ENCODE measurements at regions not wholly inside any gene's neighbourhood (a gene's known extent, or its start where the extent isn't known, plus 50 kb on each side); places are given as distances from the start of the nearest gene placed in this dataset.

DNA sequence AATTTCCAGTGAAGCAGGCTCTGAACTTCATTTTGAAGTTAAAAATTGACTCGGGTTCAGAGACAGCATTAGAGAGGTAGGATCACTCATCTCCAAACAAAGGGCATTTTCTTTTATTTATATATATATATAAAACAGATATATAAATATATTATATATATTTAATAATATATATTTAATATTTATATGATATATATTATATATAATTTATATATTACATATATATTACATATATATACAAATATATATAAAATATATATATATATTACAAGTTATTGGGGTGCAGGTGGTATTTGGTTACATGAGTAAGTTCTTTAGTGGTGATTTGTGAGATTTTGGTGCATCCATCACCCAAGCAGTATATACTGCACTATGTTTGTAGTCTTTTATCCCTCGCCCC, 320.8 kb downstream of the MAP2K6 start:
- Histone ChIP-seq H3K27me3 (ENCODE audit: control insufficient read depth, insufficient read depth) (no peaks in the 10 kb centered on the region), H3K27ac (ENCODE audit: low read length) (no peak overlapping the region), H3K4me1 (ENCODE audit: control insufficient read depth, insufficient read depth, low read length) (no peaks in the 10 kb centered on the region), H3K9me3 (ENCODE audit: control insufficient read depth, low read length) (no peaks in the 10 kb centered on the region), H3K4me3 (ENCODE audit: low read length) (no peak overlapping the region)
- WGBS = 89% methylated on average over 2 of the region's 2 CpGs
- DNase-seq (no peak), ATAC-seq (no peak)
- intact Hi-C loops (cut with DNase I) = no loop called here

DNA sequence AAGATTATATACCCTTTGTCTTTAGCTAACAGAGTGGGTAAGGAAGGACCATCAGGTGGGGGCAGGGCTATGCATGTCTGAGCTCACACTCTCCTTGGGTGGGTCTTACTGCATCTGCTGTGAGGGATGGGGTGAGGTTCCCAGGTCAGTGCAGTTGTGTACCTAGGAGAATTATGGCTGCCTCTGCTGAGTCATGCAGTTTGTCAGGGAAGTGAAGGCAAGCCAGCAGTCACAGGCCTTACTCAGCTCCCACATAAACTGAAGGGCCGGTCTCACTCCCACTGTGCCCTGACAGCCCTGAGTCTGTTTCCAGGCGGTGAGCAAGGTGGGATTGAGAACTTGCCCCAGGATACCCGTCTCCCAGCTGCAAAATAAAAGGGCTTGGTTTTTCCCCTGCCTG, 328.6 kb downstream of the MAP2K6 start:
- H3K4me1 ChIP-seq (ENCODE audit: control insufficient read depth, insufficient read depth, low read length) = no peaks in the 10 kb centered on the region
- H3K4me3 ChIP-seq (ENCODE audit: low read length) = no peak overlapping the region
- 94% methylated on average over 3 of the region's 3 CpGs for WGBS
- no peak for ATAC-seq
- intact Hi-C loops (cut with DNase I) = no loop called here
- no peaks in the 10 kb centered on the region for H3K27me3 ChIP-seq (ENCODE audit: control insufficient read depth, insufficient read depth)
- no peaks in the 10 kb centered on the region for H3K9me3 ChIP-seq (ENCODE audit: control insufficient read depth, low read length)
- no peak for DNase-seq
- H3K27ac ChIP-seq (ENCODE audit: low read length) = no peak overlapping the region

DNA sequence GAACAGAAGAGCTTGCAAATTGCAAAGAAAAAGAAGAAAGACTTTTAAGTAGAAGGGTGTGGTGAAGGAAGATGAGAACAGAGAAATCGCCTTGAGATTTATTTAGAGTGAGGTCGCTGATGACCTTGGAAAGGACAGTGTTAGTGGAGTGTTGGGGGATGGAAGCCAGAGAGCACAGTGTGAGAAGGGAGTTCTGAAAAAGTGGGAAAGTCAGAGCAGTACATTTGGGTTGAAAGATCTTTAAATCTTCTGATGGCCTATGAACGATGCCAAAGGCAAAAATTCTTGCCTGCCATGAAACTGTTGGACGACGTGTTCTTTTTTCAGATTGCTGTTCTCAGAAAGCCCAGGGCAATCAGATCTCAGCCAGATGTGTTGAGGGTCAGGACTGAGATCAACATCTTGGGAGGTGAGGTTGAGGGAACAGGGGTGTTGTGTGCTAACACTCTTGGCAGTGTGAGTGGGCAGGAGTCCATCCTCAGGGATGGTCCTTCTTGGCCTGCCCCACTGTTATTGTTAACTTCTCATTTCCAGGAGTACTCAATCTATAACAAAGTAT, 330.1 kb downstream of the MAP2K6 start:
- DNase-seq = no peak
- 78% methylated on average over 5 of the region's 5 CpGs for WGBS
- Histone ChIP-seq H3K4me1 (ENCODE audit: control insufficient read depth, insufficient read depth, low read length) (no peaks in the 10 kb centered on the region), H3K4me3 (ENCODE audit: low read length) (no peak overlapping the region), H3K9me3 (ENCODE audit: control insufficient read depth, low read length) (no peaks in the 10 kb centered on the region), H3K27ac (ENCODE audit: low read length) (no peak overlapping the region), H3K27me3 (ENCODE audit: control insufficient read depth, insufficient read depth) (no peaks in the 10 kb centered on the region)
- no peak for ATAC-seq
- intact Hi-C loops (cut with DNase I) = no loop called here

DNA sequence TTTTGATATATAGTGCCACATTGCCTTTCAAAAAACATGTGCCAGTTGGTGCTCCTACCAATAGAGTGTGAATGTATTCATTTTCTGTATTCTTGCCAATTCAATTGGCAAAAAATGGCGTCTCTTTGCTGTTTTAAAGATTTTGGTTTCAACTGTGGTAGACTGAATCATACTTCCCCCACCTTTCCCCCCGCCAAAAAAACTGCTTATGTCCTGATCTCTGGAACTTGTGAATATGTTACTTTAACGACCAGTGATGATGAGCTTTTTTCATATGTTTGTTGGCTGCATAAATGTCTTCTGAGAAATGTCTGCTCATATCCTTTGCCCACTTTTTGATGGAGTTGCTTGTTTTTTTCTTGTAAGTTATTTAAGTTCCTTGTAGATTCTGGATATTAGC, 325.1 kb upstream of the KCNJ16 start:
- H3K4me1 ChIP-seq (ENCODE audit: control insufficient read depth, insufficient read depth, low read length) = no peaks in the 10 kb centered on the region
- intact Hi-C loops (cut with DNase I) = no loop called here
- no peak overlapping the region for H3K27ac ChIP-seq (ENCODE audit: low read length)
- no peaks in the 10 kb centered on the region for H3K27me3 ChIP-seq (ENCODE audit: control insufficient read depth, insufficient read depth)
- ATAC-seq (no peak), DNase-seq (no peak)
- 75% methylated on average over 3 of the region's 3 CpGs for WGBS
- H3K9me3 ChIP-seq (ENCODE audit: control insufficient read depth, low read length) = no peaks in the 10 kb centered on the region
- H3K4me3 ChIP-seq (ENCODE audit: low read length) = no peak overlapping the region

DNA sequence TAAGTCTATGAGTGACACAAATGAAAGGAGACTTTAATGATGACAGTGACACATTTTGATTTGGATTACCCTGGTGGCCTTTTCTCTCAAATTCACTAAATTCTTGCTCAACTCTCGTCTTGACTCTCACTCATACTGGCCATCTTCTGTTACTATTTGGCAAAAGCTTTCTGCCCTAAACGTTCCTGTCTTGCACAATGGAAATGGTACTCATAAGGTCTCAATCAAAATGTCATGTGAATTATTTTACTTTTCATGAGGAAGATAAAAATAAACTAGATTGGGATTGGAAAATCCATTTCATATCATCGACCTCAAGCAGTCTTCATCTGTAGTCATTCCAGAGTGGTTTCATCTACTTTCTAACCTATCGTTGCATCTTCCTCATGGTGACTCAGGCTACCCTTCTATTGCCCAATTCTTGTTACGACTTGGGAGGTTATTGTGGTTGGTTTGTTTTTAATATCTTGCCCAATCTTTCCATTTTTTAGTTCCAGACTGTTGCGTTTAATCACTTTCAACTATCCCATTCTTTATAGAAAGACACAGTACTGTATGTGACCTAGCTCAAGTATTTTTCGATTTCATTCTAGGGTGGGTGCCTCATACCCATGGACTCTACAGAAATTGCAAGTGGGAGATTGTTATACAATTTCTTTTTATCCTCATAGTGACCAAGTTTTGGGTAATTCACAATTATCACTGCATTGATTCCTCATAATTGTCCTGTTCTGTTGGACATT, 317.2 kb upstream of the KCNJ16 start:
- Histone ChIP-seq H3K9me3 (ENCODE audit: control insufficient read depth, low read length) (no peaks in the 10 kb centered on the region), H3K27ac (ENCODE audit: low read length) (no peak overlapping the region), H3K4me1 (ENCODE audit: control insufficient read depth, insufficient read depth, low read length) (no peaks in the 10 kb centered on the region), H3K27me3 (ENCODE audit: control insufficient read depth, insufficient read depth) (no peaks in the 10 kb centered on the region), H3K4me3 (ENCODE audit: low read length) (no peak overlapping the region)
- intact Hi-C loops (cut with DNase I) = no loop called here
- DNase-seq (no peak), ATAC-seq (no peak)
- WGBS = 77% methylated on average over 7 of the region's 7 CpGs

DNA sequence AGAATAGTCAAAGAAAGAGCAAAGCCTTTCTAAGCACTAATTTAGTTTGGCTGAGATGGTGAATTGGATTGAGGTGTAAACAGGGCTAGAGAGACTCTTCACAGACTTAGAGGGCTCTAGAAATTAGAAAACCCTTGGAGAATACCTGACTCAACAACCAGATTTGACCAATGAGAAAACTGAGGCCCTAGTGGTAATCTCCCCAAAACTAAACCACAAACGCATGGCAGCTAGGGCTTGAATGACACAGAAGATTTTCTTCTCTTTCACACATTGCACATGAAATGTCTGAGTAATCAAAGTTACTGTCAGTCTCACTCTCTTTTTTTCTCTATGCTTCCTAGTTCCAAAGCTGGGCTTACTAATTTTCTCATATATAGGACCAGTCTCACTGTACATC, 314.5 kb upstream of the KCNJ16 start:
- ATAC-seq = no peak
- intact Hi-C loops (cut with DNase I) = no loop called here
- 86% methylated on average over 1 of the region's 1 CpG for WGBS
- no peaks in the 10 kb centered on the region for H3K4me1 ChIP-seq (ENCODE audit: control insufficient read depth, insufficient read depth, low read length)
- no peak for DNase-seq
- H3K9me3 ChIP-seq (ENCODE audit: control insufficient read depth, low read length) = no peaks in the 10 kb centered on the region
- H3K27me3 ChIP-seq (ENCODE audit: control insufficient read depth, insufficient read depth) = no peaks in the 10 kb centered on the region
- no peak overlapping the region for H3K4me3 ChIP-seq (ENCODE audit: low read length)
- no peak overlapping the region for H3K27ac ChIP-seq (ENCODE audit: low read length)

DNA sequence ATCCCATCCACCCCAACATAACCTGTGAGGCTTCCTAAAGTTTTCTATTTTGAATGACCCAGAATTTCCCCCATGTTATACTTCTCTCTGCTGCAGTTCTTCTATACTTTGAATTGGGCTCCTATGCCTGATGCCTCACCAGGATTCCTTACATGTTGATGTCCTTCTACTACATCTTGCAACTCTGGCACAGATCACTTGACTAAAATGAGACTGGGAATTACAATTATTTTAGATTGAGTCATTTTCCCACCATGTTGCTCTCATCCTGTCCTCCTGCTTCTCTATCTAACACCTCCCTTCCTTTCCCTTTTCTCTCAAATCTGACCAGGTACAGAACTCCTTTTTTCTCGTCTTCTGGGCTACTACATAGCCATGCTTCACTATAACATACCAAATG, 314.0 kb upstream of the KCNJ16 start:
- ATAC-seq (no peak), DNase-seq (no peak)
- Histone ChIP-seq H3K9me3 (ENCODE audit: control insufficient read depth, low read length) (no peaks in the 10 kb centered on the region), H3K27me3 (ENCODE audit: control insufficient read depth, insufficient read depth) (no peaks in the 10 kb centered on the region), H3K4me1 (ENCODE audit: control insufficient read depth, insufficient read depth, low read length) (no peaks in the 10 kb centered on the region), H3K4me3 (ENCODE audit: low read length) (no peak overlapping the region), H3K27ac (ENCODE audit: low read length) (no peak overlapping the region)
- WGBS = 76% methylated on average over 1 of the region's 1 CpG
- intact Hi-C loops (cut with DNase I) = no loop called here

DNA sequence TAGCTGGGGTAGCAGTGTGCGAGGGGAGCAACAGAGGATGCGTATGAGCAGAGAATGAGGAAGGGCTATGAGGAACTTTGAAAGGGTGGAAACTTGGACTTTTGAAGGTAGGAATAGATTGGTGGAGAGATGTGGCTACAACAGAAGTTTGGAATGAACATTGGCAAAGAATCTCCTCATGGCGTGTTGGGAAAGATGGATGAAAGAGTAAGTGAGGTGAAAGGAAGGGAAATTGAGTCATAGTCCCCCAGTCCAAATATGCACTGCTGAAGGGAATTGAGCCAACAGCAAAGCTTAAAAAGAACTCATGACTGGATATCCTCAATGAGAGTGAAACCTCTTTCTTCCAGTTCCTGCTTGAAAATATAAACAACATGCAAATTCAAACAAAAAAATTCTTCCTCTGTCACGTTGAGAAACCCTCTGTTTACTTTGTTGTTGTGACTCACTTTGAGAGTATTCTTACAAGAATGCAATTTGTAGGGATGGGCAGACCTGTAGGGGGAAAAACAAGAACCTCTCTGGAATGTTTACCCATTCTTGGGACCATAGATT, 313.2 kb upstream of the KCNJ16 start:
- WGBS = 65% methylated on average over 4 of the region's 4 CpGs
- Histone ChIP-seq H3K4me3 (ENCODE audit: low read length) (no peak overlapping the region), H3K4me1 (ENCODE audit: control insufficient read depth, insufficient read depth, low read length) (no peaks in the 10 kb centered on the region), H3K27me3 (ENCODE audit: control insufficient read depth, insufficient read depth) (no peaks in the 10 kb centered on the region), H3K9me3 (ENCODE audit: control insufficient read depth, low read length) (no peaks in the 10 kb centered on the region), H3K27ac (ENCODE audit: low read length) (no peak overlapping the region)
- ATAC-seq = no peak
- intact Hi-C loops (cut with DNase I) = no loop called here
- no peak for DNase-seq

DNA sequence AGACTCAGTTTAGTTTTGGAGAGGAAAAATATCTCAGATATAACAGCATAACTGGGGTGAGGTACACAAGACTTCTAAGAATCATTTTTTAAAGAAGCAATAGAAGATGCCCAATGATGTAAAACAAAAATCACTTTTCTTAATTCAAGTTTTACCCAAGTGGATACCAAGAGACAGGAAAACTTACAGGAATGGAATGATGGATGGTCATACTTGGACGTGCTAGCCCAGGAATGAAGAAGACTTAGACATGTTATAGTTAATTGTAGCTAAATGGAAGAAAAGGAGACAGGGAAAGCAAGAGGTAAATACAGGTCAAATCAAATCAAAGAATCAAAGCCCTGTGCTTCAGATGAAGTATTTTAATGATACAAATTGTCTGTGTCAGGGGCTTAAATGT, 312.7 kb upstream of the KCNJ16 start:
- ATAC-seq (no peak), DNase-seq (no peak)
- Histone ChIP-seq H3K4me1 (ENCODE audit: control insufficient read depth, insufficient read depth, low read length) (no peaks in the 10 kb centered on the region), H3K27ac (ENCODE audit: low read length) (no peak overlapping the region), H3K4me3 (ENCODE audit: low read length) (no peak overlapping the region), H3K9me3 (ENCODE audit: control insufficient read depth, low read length) (no peaks in the 10 kb centered on the region), H3K27me3 (ENCODE audit: control insufficient read depth, insufficient read depth) (no peaks in the 10 kb centered on the region)
- intact Hi-C loops (cut with DNase I) = no loop called here
- 58% methylated on average over 1 of the region's 1 CpG for WGBS

DNA sequence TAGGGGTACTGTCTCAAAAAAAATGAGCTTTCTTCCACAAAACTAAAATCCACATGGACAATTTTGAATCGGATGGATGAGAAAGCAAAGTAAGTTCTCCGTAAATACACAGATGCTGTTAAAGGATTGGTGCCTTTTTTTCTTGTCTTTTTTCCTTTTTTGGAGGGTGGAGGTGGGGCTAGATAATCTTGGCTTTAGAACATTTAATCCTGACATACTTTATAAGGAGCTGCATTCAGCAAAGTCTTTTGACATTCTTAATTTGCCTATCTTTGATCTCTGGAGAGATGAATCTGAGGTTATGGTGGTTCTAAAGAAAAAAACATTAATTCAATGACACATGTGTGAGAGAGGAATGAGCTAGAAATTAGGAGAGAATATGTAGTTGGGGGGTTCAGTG, 312.3 kb upstream of the KCNJ16 start:
- Histone ChIP-seq H3K27me3 (ENCODE audit: control insufficient read depth, insufficient read depth) (no peaks in the 10 kb centered on the region), H3K4me3 (ENCODE audit: low read length) (no peak overlapping the region), H3K9me3 (ENCODE audit: control insufficient read depth, low read length) (no peaks in the 10 kb centered on the region), H3K4me1 (ENCODE audit: control insufficient read depth, insufficient read depth, low read length) (no peaks in the 10 kb centered on the region), H3K27ac (ENCODE audit: low read length) (no peak overlapping the region)
- ATAC-seq (no peak), DNase-seq (no peak)
- 75% methylated on average over 2 of the region's 2 CpGs for WGBS
- intact Hi-C loops (cut with DNase I) = no loop called here

DNA sequence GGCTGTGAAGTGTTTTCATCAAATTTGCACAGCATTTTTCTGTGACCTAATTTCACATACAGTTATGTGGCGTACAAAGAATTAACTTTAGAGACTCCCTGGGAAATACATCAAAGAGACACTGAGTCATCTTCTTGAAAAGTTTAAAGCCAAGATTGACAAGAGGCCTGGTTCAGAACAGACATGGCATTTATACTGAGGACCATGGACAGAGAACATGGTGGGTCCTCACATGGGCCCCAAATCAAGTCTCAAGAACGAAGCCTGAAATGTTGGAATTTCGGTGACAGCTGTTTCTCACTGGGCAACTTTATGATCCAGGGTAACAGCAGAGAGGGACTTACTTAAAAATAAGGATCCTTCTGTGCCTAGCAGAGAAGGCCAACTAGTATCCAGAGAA, 311.5 kb upstream of the KCNJ16 start:
- Histone ChIP-seq H3K9me3 (ENCODE audit: control insufficient read depth, low read length) (no peaks in the 10 kb centered on the region), H3K27me3 (ENCODE audit: control insufficient read depth, insufficient read depth) (no peaks in the 10 kb centered on the region), H3K4me1 (ENCODE audit: control insufficient read depth, insufficient read depth, low read length) (no peaks in the 10 kb centered on the region), H3K4me3 (ENCODE audit: low read length) (no peak overlapping the region), H3K27ac (ENCODE audit: low read length) (no peak overlapping the region)
- DNase-seq (no peak), ATAC-seq (no peak)
- intact Hi-C loops (cut with DNase I) = no loop called here
- WGBS = 64% methylated on average over 3 of the region's 3 CpGs
